A549 (cell line): ENCODE measurements at regions not wholly inside any gene's neighbourhood (a gene's known extent, or its start where the extent isn't known, plus 50 kb on each side); places are given as distances from the start of the nearest gene placed in this dataset.

Experiments used
- ATAC-seq, 2 experiments: fragments of 200-7000 bp in 1 of 2; fragments of >200 bp in 1 of 2; cut with Nextera tagmentation in 1 of 2; cut with Tn5 transposase in 1 of 2; 3 replicates each; pipeline versions ENCODE4 v1.8.0 to v1.9.1; 2018 to 2020; ENCODE audit warnings: mild to moderate bottlenecking in 1 of 2, moderate library complexity in 1 of 2
- CTCF ChIA-PET: fragments of 300-600 bp; sonication (Branson Sonifier 250); formaldehyde crosslinking; extraction: SDS; loops from one replicate; lab custom pipeline; 2021; ENCODE audit warnings: antibody characterized with exemption, inconsistent platforms; lab: Yijun Ruan, JAX
- POLR2A ChIA-PET: fragments of 350-600 bp; formaldehyde crosslinking; extraction: SDS; loops from one replicate; lab custom pipeline; 2021; ENCODE audit warnings: antibody characterized with exemption, inconsistent platforms; lab: Yijun Ruan, JAX
- DNase-seq, 2 experiments: peaks; one replicate each; pipeline versions ENCODE4 v3.0.0 to v3.0.0-alpha.2; 2011 to 2016; ENCODE audit warnings: low read depth in 1 of 2, low spot score in 1 of 2
- FAIRE-seq: peaks from 2 replicates; lab custom pipeline; 2011; peaks lifted over from hg19 to GRCh38; lab: Jason Lieb, UNC
- H3K27ac ChIP-seq, 2 experiments: fragments of >200 bp; sonication (Bioruptor Twin); formaldehyde crosslinking; 3 replicates each; pipeline ENCODE4 v1.5.1; 2016 to 2017
- H3K4me1 ChIP-seq: fragments of >200 bp; sonication (Bioruptor Twin); formaldehyde crosslinking; 3 replicates; pipeline ENCODE4 v1.6.1; 2016
- H3K4me2 ChIP-seq: fragments of >200 bp; sonication (Bioruptor Twin); formaldehyde crosslinking; 3 replicates; pipeline ENCODE4 v1.6.1; 2016
- H3K4me3 ChIP-seq: fragments of >200 bp; sonication (Bioruptor Twin); formaldehyde crosslinking; 3 replicates; pipeline ENCODE4 v1.5.1; 2016
- H3K9me3 ChIP-seq: fragments of >200 bp; sonication (Bioruptor Twin); formaldehyde crosslinking; 3 replicates; pipeline ENCODE4 v1.6.1; 2016
- BHLHE40 ChIP-seq: IDR thresholded peaks from 2 replicates; pipeline ENCODE4 v1.6.1; 2012; ENCODE audit warnings: low read depth, low read length, inconsistent platforms
- CBX2 ChIP-seq: fragments of 200-600 bp; sonication (generic); IDR thresholded peaks from 2 replicates; pipeline ENCODE4 v1.6.1; 2016; ENCODE audit warnings: low read depth, mild to moderate bottlenecking, borderline replicate concordance
- CHD4 ChIP-seq: fragments of 200-600 bp; sonication (generic); IDR thresholded peaks from 2 replicates; pipeline ENCODE4 v1.6.1; 2016; ENCODE audit warnings: antibody characterized with exemption, mild to moderate bottlenecking, borderline replicate concordance
- FOSB ChIP-seq: fragments of 250-450 bp; sonication (Bioruptor Pico); IDR thresholded peaks from 2 replicates; pipeline ENCODE4 v1.5.0; 2020; ENCODE audit warnings: mild to moderate bottlenecking, moderate library complexity
- FOSL2 ChIP-seq, 2 experiments: fragments of 450-650 bp in 1 of 2; fragments of >200 bp in 1 of 2; sonication (Bioruptor Twin) in 1 of 2; formaldehyde crosslinking; IDR thresholded peaks; 2 replicates each; pipeline versions ENCODE4 v1.5.0 to v1.6.1; 2016 to 2020; ENCODE audit warnings: mild to moderate bottlenecking in 1 of 2, moderate library complexity in 1 of 2
- FOXS1 ChIP-seq: fragments of 250-450 bp; sonication (Bioruptor Pico); IDR thresholded peaks from 2 replicates; pipeline ENCODE4 v1.5.0; 2020; ENCODE audit warnings: mild to moderate bottlenecking, moderate library complexity
- HEYL ChIP-seq: fragments of 250-450 bp; sonication (Bioruptor Pico); IDR thresholded peaks from 2 replicates; pipeline ENCODE4 v1.8.0; 2021; ENCODE audit warnings: mild to moderate bottlenecking, moderate library complexity
- JUN ChIP-seq, 2 experiments: fragments of >200 bp; sonication (Bioruptor Twin); formaldehyde crosslinking; IDR thresholded peaks; 2 replicates in 1 of 2; 3 replicates in 1 of 2; pipeline ENCODE4 v1.6.1; 2016 to 2017
- JUNB ChIP-seq: fragments of >200 bp; sonication (Bioruptor Twin); formaldehyde crosslinking; IDR thresholded peaks from 2 replicates; pipeline ENCODE4 v1.6.1; 2016
- MAFK ChIP-seq: fragments of 450-650 bp; IDR thresholded peaks from 2 replicates; pipeline ENCODE4 v1.6.1; 2014; ENCODE audit not compliant: partially characterized antibody
- MYC ChIP-seq: IDR thresholded peaks from 2 replicates; pipeline ENCODE4 v1.6.1; 2012; ENCODE audit warnings: mild to moderate bottlenecking, inconsistent platforms, low read length, improper control_type of control experiment, borderline replicate concordance
- NR3C1 ChIP-seq: fragments of >200 bp; sonication (Bioruptor Twin); formaldehyde crosslinking; IDR thresholded peaks from 3 replicates; pipeline ENCODE4 v1.6.1; 2017
- PHF8 ChIP-seq: fragments of 200-600 bp; sonication (generic); IDR thresholded peaks from 2 replicates; pipeline ENCODE4 v1.6.1; 2016; ENCODE audit warnings: low read depth, mild to moderate bottlenecking, antibody characterized with exemption, moderate library complexity, borderline replicate concordance
- POLR2A ChIP-seq: IDR thresholded peaks from 2 replicates; pipeline ENCODE4 v1.6.1; 2012; ENCODE audit warnings: mild to moderate bottlenecking, low read length
- RAD21 ChIP-seq, 2 experiments: fragments of >200 bp in 1 of 2; sonication (Bioruptor Twin) in 1 of 2; formaldehyde crosslinking in 1 of 2; IDR thresholded peaks in 1 of 2; conservative IDR thresholded peaks in 1 of 2; 2 replicates in 1 of 2; 3 replicates in 1 of 2; pipeline ENCODE4 v1.6.1; 2012 to 2018; ENCODE audit warnings: inconsistent platforms in 1 of 2
- RFX5 ChIP-seq: fragments of 450-650 bp; IDR thresholded peaks from 2 replicates; pipeline ENCODE4 v1.7.1; 2014; ENCODE audit warnings: antibody characterized with exemption, mild to moderate bottlenecking, moderate library complexity
- RNF2 ChIP-seq: fragments of 200-600 bp; sonication (generic); IDR thresholded peaks from 2 replicates; pipeline ENCODE4 v1.6.1; 2016; ENCODE audit warnings: low read depth, mild to moderate bottlenecking, antibody characterized with exemption, moderate library complexity, borderline replicate concordance
- SMC3 ChIP-seq: fragments of >200 bp; sonication (Bioruptor Twin); formaldehyde crosslinking; IDR thresholded peaks from 3 replicates; pipeline ENCODE4 v1.6.1; 2018; ENCODE audit warnings: inconsistent platforms
- TP53 ChIP-seq: fragments of 250-450 bp; sonication (Bioruptor Pico); IDR thresholded peaks from 2 replicates; pipeline ENCODE4 v1.5.0; 2021; ENCODE audit warnings: mild to moderate bottlenecking, moderate library complexity
- ZSCAN20 ChIP-seq: fragments of 250-450 bp; sonication (Bioruptor Pico); IDR thresholded peaks from 2 replicates; pipeline ENCODE4 v1.8.0; 2022; ENCODE audit warnings: mild to moderate bottlenecking, moderate library complexity
- TF ChIP-seq, protein P1 (sequence below): fragments of >200 bp; sonication (Bioruptor Twin); formaldehyde crosslinking; IDR thresholded peaks from 3 replicates; pipeline ENCODE4 v1.5.1; 2016
- TF ChIP-seq, protein P2 (sequence below): IDR thresholded peaks from 2 replicates; pipeline ENCODE4 v1.6.1; 2012
- TF ChIP-seq, protein P3 (sequence below): fragments of 450-650 bp; IDR thresholded peaks from 2 replicates; pipeline ENCODE4 v1.6.1; 2014; ENCODE audit warnings: antibody characterized with exemption
- TF ChIP-seq, protein P4 (sequence below): IDR thresholded peaks from 2 replicates; pipeline ENCODE4 v1.6.1; 2012; ENCODE audit warnings: low read depth, borderline replicate concordance
- TF ChIP-seq, protein P5 (sequence below): fragments of >200 bp; sonication (Bioruptor Twin); formaldehyde crosslinking; IDR thresholded peaks from 2 replicates; pipeline ENCODE4 v1.6.1; 2016

DNA sequence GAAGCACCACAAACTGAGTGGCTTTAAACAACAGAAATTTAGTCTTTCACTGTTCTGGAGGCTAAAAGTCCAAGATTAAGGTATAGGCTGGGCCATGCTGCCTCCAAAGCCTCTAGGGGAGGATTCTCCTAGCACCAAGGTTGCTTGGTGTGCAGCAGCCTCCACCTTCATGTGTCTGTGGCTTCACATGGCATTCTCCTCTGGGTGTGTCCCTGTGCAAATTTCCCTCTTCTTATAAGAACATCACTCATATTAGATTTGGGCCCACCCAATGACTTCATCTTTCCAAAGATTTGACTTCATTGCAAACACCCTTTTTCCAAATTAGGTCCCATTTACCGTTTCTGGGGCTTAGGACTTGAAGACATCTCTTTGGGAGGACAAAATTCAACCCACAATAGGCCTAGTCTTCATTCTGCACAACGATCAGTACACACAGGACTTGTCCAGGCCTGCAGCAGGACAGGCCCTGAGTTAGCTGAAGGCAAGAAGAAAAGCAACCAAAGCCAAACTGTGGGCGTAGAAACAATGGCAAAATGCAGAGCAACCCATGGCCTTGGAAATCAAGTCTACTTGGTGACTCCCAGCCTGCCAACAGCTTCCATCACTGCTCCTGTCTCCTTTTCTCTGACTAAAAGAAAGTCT is 521.2 kb upstream of the NBEA start (continued):
- TF ChIP-seq POLR2A = no peak
- TF ChIP-seq, protein P1, sequence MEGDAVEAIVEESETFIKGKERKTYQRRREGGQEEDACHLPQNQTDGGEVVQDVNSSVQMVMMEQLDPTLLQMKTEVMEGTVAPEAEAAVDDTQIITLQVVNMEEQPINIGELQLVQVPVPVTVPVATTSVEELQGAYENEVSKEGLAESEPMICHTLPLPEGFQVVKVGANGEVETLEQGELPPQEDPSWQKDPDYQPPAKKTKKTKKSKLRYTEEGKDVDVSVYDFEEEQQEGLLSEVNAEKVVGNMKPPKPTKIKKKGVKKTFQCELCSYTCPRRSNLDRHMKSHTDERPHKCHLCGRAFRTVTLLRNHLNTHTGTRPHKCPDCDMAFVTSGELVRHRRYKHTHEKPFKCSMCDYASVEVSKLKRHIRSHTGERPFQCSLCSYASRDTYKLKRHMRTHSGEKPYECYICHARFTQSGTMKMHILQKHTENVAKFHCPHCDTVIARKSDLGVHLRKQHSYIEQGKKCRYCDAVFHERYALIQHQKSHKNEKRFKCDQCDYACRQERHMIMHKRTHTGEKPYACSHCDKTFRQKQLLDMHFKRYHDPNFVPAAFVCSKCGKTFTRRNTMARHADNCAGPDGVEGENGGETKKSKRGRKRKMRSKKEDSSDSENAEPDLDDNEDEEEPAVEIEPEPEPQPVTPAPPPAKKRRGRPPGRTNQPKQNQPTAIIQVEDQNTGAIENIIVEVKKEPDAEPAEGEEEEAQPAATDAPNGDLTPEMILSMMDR = no peak
- TF ChIP-seq FOXS1 (CRISPR knock-in tag) = no peak
- TF ChIP-seq, protein P2, sequence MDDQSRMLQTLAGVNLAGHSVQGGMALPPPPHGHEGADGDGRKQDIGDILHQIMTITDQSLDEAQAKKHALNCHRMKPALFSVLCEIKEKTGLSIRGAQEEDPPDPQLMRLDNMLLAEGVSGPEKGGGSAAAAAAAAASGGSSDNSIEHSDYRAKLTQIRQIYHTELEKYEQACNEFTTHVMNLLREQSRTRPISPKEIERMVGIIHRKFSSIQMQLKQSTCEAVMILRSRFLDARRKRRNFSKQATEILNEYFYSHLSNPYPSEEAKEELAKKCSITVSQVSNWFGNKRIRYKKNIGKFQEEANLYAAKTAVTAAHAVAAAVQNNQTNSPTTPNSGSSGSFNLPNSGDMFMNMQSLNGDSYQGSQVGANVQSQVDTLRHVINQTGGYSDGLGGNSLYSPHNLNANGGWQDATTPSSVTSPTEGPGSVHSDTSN = no peak
- TF ChIP-seq PHF8 = no peak
- TF ChIP-seq, all 56 proteins: peak for 0

DNA sequence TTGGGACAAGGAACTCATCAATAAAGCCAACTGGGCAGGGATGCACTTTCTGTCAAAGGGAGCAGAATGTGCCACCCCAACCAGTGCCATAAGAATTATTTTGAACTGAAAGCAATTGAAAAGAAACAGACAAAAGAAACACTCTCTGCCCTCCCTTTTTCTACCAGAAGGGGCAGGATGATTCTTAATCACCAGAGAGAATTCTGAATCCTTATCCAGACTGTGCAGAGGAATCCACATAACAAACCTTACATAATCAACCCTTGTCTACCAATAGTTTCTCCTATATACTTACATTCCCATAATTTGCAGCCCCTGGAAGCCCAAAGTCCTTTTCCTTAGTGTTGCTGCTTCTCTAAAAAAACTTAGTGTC is 520.7 kb upstream of the NBEA start:
- Histone ChIP-seq H3K4me3 (no peak overlapping the region), H3K9me3 (no peaks in the 10 kb centered on the region), H3K27ac (no peak overlapping the region), H3K4me2 (no peak overlapping the region), H3K4me1 (no peaks in the 10 kb centered on the region)
- ATAC-seq (no peak), DNase-seq (no peak), FAIRE-seq (no peak)
- TF ChIP-seq HEYL (CRISPR knock-in tag) (no peak), SMC3 (no peak), CHD4 (no peak), JUNB (no peak), RNF2 (no peak), BHLHE40 (no peak), JUN (IDR thresholded peaks at IDR 0.05) (no peak), RAD21 (conservative IDR thresholded peaks at IDR 0.05 in 1 of 2, IDR thresholded peaks at IDR 0.05 in 1 of 2) (no peak), RFX5 (no peak), MYC (no peak), MAFK (no peak), FOSL2 (IDR thresholded peaks at IDR 0.05) (no peak), FOSL2 (CRISPR knock-in tag; IDR thresholded peaks at IDR 0.05) (no peak), TP53 (CRISPR knock-in tag) (no peak), NR3C1 (no peak), CBX2 (no peak), FOSB (no peak), ZSCAN20 (CRISPR knock-in tag) (no peak)
- TF ChIP-seq, protein P3, sequence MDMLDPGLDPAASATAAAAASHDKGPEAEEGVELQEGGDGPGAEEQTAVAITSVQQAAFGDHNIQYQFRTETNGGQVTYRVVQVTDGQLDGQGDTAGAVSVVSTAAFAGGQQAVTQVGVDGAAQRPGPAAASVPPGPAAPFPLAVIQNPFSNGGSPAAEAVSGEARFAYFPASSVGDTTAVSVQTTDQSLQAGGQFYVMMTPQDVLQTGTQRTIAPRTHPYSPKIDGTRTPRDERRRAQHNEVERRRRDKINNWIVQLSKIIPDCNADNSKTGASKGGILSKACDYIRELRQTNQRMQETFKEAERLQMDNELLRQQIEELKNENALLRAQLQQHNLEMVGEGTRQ = no peak
- TF ChIP-seq, protein P4, sequence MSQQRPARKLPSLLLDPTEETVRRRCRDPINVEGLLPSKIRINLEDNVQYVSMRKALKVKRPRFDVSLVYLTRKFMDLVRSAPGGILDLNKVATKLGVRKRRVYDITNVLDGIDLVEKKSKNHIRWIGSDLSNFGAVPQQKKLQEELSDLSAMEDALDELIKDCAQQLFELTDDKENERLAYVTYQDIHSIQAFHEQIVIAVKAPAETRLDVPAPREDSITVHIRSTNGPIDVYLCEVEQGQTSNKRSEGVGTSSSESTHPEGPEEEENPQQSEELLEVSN = no peak
- TF ChIP-seq, protein P5, sequence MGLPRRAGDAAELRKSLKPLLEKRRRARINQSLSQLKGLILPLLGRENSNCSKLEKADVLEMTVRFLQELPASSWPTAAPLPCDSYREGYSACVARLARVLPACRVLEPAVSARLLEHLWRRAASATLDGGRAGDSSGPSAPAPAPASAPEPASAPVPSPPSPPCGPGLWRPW = no peak
- POLR2A ChIA-PET = no interaction called here
- CTCF ChIA-PET = interaction anchor here (1.4 kb wide), 1 partner anchor 13 kb away, joined by 4 read pairs; no protein-coding TSS in a partner anchor
